Midbrain (tissue), 1 donor: ENCODE measurements at regions not wholly inside any gene's neighbourhood (a gene's known extent, or its start where the extent isn't known, plus 50 kb on each side); places are given as distances from the start of the nearest gene placed in this dataset.

Source experiments
- DNase-seq: peaks from one replicate; lab custom pipeline; 2025; lab: John Stamatoyannopoulos, UW

DNA sequence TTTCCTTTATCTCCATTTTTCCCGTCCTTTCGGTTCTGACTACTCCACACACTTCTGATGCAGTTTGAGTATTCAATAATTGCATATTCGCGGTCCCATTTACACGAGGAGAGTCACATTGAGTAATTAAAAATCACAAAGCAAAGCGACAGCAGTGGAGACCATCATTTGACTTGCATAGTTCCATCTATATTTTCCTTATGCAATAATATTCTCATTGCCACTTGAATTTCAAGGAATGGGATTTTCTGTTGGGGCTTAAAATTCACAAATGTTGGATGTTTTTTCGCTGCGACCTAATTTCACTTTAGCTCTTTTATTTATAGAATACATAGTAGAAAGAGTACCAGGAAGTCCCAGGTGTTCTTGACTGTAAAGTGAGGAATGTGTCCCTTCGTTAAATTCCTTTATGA lies 186.8 kb downstream of the ZEB2 start:
- DNase-seq = peak; percentile 46

GRCh38 chr2:144332356-144333142 lies 187.4 kb downstream of the ZEB2 start:
- peak; percentile 93 for DNase-seq

DNA sequence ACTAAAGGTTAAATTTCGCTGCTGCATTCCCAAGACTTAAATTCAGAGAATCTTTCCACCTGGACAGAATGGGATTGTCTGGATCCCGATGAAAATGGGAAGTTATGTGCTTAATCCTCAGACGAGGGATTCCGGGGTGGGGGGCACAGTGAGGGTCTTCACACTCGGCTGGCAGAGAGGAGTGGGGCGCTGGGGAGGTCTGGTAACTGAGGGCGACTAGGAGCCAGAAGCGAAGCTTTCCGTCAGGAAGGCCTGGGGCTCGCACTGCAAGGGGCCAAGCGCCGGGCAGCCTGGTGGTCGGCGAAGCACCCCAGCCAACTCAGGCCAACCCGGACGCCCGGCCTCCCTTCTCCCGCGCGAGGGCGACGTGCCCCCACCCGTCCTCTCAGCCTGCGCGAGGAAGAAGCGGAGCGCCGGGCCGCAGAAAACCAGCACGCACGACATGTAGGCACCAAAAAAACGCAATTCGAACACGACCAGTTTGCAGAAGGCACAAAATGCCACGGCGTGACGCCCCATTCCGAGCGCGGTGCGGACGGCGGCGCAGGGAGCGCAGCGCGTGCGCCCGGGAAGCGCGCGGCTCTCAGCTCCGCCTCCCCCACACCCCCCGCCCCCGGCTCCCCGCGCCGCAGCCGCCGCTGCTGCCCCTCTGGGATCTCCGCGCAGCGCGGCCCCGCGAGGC lies 188.1 kb downstream of the ZEB2 start:
- DNase-seq = peak; percentile 92

GRCh38 chr2:144330951-144331673 lies 188.8 kb downstream of the ZEB2 start:
- peak; percentile 17 for DNase-seq

- no peak for DNase-seq
Observed at GRCh38 chr2:144329472-144329871, 190.4 kb downstream of the ZEB2 start.

GRCh38 chr2:144328938-144329337 lies 191.0 kb downstream of the ZEB2 start:
- no peak for DNase-seq

GRCh38 chr2:144326825-144327224 lies 193.1 kb downstream of the ZEB2 start:
- no peak for DNase-seq

DNA sequence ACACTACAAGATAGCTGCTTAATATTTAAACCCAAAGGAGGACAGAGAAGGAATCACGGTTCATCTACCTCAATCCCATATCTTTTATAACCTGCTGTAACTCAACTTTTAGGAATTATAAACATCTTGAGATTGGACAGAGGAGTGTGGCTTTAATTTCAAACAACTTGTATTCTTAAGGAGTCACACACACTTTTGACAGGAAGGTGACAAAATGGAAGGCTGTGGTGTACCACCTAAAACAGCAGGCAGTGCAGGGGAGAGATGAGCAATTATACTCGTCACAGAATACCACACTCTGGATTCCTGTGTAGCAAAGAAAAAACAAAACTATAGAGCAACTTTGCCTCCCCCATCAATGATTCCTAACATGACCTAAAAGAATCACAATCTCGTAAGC lies 194.8 kb downstream of the ZEB2 start:
- no peak for DNase-seq

- no peak for DNase-seq
Observed at GRCh38 chr2:144324446-144325045, 195.4 kb downstream of the ZEB2 start.

GRCh38 chr2:144323946-144324345 lies 196.0 kb downstream of the ZEB2 start:
- DNase-seq = no peak

GRCh38 chr2:144322379-144322778 lies 197.5 kb downstream of the ZEB2 start:
- DNase-seq = no peak

DNA sequence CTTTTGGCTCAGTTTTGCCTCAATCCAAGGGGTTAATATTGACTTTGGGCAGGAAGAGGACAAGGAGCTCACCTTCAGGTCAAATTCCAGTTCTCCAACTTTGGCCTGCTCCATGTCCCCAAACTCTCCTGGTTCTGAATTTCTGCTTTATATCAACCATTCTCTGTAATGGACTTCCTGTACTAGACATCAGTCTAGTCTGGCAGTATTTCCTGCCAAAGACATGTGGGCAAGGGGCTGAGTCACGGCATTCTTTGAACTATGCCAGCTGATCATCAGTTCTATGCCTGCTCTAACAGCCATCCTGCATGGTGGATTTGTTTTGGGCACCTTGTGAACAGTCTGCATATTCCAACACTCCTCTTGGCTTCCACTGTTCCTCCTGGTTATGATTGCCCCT lies 199.4 kb downstream of the ZEB2 start:
- DNase-seq = no peak

GRCh38 chr2:144317071-144317738 lies 202.7 kb downstream of the ZEB2 start:
- no peak for DNase-seq

- no peak for DNase-seq
Observed at GRCh38 chr2:144310889-144311608, 208.9 kb downstream of the ZEB2 start.

DNA sequence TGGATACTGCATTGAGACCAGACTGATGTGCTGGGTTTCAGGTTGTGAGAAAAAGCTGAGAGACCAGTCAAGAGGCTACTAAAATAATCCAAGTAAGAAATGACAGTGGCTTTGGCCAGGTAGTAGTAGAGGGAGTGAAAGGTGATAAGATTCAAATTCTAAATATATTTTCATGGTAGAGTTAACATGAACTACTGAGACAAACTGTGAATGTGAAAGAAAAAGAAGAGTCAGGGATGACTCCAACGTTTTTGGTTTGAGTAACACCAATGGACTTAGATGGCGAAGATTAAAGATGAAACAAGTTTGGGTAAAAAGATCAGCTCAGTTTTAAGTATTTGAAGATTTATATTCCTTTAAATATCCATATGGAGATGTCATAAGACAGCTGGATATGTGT lies 209.4 kb downstream of the ZEB2 start:
- DNase-seq = no peak

- no peak for DNase-seq
Observed at GRCh38 chr2:144307711-144308110, 212.2 kb downstream of the ZEB2 start.

GRCh38 chr2:144304202-144304601 lies 215.7 kb downstream of the ZEB2 start:
- no peak for DNase-seq

DNA sequence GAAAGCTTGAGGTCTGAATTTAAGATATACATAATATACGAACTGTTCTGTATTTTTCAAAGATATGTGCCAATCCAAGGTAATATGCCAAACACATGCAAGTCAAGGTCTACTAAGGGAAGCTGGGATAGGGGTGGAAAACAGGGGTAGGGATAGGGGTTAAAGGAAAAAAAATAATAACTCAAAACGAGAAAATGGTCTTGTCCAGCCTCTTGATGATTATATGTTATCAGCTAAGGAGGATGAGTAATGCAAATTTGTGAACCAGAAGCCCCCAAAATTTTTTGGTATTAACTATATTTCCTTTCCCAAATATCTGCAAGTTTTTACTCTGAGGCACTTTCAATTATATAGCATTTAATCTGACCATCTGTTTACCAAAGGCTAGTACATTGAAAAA lies 219.3 kb downstream of the ZEB2 start:
- no peak for DNase-seq

- DNase-seq = no peak
Observed at GRCh38 chr2:144290276-144290675, 229.6 kb downstream of the ZEB2 start.

- DNase-seq = no peak
Observed at GRCh38 chr2:144288438-144288837, 231.5 kb downstream of the ZEB2 start.

GRCh38 chr2:144285324-144285723 lies 234.6 kb downstream of the ZEB2 start:
- no peak for DNase-seq
